ENCODE measurements at regions not wholly inside any gene's neighbourhood (a gene's known extent, or its start where the extent isn't known, plus 50 kb on each side); places are given as distances from the start of the nearest gene placed in this dataset.
A peak's percentile ranks its signal among the peaks of the same experiment; 100 is the strongest.

DNA sequence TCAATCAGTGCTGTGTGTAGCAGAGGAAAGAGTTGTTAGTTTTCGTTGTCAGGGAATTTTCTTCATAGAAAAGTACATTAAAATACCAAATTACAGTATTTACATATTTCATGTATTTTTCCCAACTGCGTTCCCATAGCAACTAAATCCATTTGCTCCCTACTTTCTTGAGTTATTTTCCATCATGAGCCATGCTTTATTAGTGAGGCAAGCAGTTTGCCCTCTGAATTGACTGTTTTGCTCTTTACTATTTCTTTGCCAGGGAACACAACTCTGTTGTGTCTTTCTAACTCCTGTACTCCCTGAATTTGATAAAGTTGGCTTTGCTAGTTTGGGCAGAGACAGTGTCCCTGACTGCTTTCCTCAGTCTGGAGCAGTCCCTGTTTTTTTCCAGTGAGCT, 276.2 kb upstream of the SLC30A5 start:
- no peaks in the 10 kb centered on the region for H3K36me3 ChIP-seq
- no peaks in the 10 kb centered on the region for H3K4me1 ChIP-seq
- TF ChIP-seq POLR2A (IDR thresholded peaks at IDR 0.05) (no peak), POLR2AphosphoS5 (IDR thresholded peaks at IDR 0.05) (no peak)
- TF ChIP-seq, protein P1, sequence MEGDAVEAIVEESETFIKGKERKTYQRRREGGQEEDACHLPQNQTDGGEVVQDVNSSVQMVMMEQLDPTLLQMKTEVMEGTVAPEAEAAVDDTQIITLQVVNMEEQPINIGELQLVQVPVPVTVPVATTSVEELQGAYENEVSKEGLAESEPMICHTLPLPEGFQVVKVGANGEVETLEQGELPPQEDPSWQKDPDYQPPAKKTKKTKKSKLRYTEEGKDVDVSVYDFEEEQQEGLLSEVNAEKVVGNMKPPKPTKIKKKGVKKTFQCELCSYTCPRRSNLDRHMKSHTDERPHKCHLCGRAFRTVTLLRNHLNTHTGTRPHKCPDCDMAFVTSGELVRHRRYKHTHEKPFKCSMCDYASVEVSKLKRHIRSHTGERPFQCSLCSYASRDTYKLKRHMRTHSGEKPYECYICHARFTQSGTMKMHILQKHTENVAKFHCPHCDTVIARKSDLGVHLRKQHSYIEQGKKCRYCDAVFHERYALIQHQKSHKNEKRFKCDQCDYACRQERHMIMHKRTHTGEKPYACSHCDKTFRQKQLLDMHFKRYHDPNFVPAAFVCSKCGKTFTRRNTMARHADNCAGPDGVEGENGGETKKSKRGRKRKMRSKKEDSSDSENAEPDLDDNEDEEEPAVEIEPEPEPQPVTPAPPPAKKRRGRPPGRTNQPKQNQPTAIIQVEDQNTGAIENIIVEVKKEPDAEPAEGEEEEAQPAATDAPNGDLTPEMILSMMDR (IDR thresholded peaks at IDR 0.05 in 8 of 11, conservative IDR thresholded peaks at IDR 0.05 in 3 of 11) = no peak
- WGBS, 5 donors = 76 to 92% (median 85%) methylated on average over 2 of the region's 2 CpGs
- intact Hi-C loops (cut with DNase I; ENCODE audit: low total_unique reads) = no loop called here
- DNase-seq = no peak
- H3K4me3 ChIP-seq = no peak overlapping the region
- H3K27ac ChIP-seq = no peak overlapping the region
- H3K9me3 ChIP-seq = no peaks in the 10 kb centered on the region
- peaks cover 0 to 6% (median 0%) of the 10 kb centered on the region in 7 donors for H3K27me3 ChIP-seq (replicated peaks in 1 of 7)

DNA sequence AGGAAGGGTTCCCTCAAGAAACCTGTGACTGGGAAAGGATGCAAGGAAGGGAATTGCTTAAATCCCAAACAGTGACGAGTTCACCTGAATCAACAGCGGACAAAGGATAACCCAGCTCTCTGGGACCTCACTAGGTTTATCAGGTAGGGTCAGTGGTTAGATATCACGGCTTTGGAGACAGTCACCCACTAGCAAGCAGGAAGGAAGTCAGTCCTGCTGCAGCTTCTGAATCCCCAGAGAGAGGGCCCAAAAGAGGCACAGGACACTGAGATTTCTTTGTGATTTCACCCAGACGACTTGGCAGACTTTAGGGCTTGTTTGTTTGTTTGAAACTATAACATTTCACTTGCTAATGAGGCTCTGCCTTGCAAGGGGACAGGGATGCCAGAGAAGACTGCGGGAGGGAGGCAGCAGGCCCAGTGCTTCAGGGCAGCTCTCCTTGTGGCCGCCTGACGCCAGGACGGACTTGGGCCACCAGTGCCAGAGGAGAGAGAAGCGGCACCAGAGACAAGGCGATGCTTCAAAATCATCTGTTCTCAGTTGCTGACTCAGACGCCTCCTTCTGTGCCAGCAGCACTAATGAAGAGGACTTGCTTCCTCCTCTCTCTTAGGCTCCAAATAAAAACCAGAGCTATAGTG, 275.6 kb upstream of the SLC30A5 start:
- H3K4me3 ChIP-seq = no peak overlapping the region
- TF ChIP-seq, protein P1 (IDR thresholded peaks at IDR 0.05 in 8 of 11, conservative IDR thresholded peaks at IDR 0.05 in 3 of 11) = no peak
- no peak for TF ChIP-seq POLR2A (IDR thresholded peaks at IDR 0.05)
- peak overlapping the region in 3 of 8 donors; percentile 12 to 46 (median 20) for H3K27ac ChIP-seq
- DNase-seq = no peak
- intact Hi-C loops (cut with DNase I; ENCODE audit: low total_unique reads) = no loop called here
- H3K4me1 ChIP-seq = no peaks in the 10 kb centered on the region
- no peaks in the 10 kb centered on the region for H3K9me3 ChIP-seq
- peaks cover 0 to 6% (median 0%) of the 10 kb centered on the region in 7 donors for H3K27me3 ChIP-seq (replicated peaks in 1 of 7)
- WGBS, 5 donors = 53 to 76% (median 70%) methylated on average over 11 of the region's 11 CpGs
- no peaks in the 10 kb centered on the region for H3K36me3 ChIP-seq

DNA sequence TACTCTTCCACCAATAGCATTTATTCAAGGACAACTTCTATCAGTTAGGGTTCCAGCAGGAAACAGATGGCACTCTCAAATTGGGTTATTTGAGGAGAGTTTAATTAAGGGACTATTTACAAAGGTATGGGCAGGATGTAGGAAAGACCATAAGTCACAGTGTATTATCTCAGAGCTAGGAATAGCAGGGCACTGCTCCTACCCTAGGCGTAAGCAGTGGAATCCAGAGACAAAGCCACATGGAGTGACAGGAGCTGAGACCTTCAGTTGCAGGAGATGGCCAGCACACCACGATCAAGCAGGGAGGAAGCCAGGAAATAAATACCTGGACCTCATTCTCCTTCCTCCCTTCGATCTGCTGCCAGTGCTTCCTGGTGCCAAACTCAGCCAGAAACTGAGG, 274.9 kb upstream of the SLC30A5 start:
- TF ChIP-seq POLR2AphosphoS5 (IDR thresholded peaks at IDR 0.05) (no peak), POLR2A (IDR thresholded peaks at IDR 0.05) (no peak)
- TF ChIP-seq, protein P1 (IDR thresholded peaks at IDR 0.05 in 8 of 11, conservative IDR thresholded peaks at IDR 0.05 in 3 of 11) = no peak
- peaks cover 0 to 6% (median 0%) of the 10 kb centered on the region in 7 donors for H3K27me3 ChIP-seq (replicated peaks in 1 of 7)

DNA sequence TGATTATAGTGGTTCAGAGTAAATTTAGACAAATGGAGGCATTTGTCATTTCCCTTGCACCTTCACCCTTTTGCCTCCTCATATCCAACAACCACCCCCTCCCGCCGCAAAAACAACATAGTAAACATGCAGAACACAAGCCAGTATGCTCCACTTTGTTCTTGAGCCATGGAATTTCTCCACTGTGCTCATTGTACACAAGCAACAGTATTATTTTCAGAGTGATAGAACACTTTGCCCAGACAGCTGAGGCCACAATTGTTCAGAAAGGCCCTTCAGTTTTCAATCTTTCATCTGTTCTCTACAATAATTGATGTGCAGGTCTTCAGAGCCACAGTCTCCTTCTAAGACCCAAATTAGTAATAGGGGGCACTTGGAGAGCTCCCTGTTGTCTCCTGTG, 272.8 kb upstream of the SLC30A5 start:
- DNase-seq = no peak
- intact Hi-C loops (cut with DNase I; ENCODE audit: low total_unique reads) = no loop called here
- Histone ChIP-seq H3K36me3 (no peaks in the 10 kb centered on the region), H3K4me3 (no peak overlapping the region), H3K27me3 (replicated peaks in 1 of 7) (peaks cover 0 to 6% (median 0%) of the 10 kb centered on the region in 7 donors), H3K27ac (no peak overlapping the region), H3K4me1 (no peaks in the 10 kb centered on the region), H3K9me3 (no peaks in the 10 kb centered on the region)
- 94 to 96% (median 96%) methylated on average over 2 of the region's 2 CpGs for WGBS, 5 donors
- TF ChIP-seq, protein P1 (IDR thresholded peaks at IDR 0.05 in 8 of 11, conservative IDR thresholded peaks at IDR 0.05 in 3 of 11) = no peak
- TF ChIP-seq POLR2A (IDR thresholded peaks at IDR 0.05) (no peak), POLR2AphosphoS5 (IDR thresholded peaks at IDR 0.05) (no peak)

More for the DNA sequence above, 274.9 kb upstream of the SLC30A5 start:
- DNase-seq = no peak
- Histone ChIP-seq H3K4me1 (no peaks in the 10 kb centered on the region), H3K9me3 (no peaks in the 10 kb centered on the region), H3K4me3 (no peak overlapping the region), H3K27ac (peak overlapping the region in 2 of 8 donors; percentile 20 to 34), H3K36me3 (no peaks in the 10 kb centered on the region)
- WGBS, 5 donors = 54 to 63% (median 59%) methylated on average over 3 of the region's 3 CpGs
- intact Hi-C loops (cut with DNase I; ENCODE audit: low total_unique reads) = no loop called here
